H1 (cell line): ENCODE measurements at regions not wholly inside any gene's neighbourhood (a gene's known extent, or its start where the extent isn't known, plus 50 kb on each side); places are given as distances from the start of the nearest gene placed in this dataset.

Experiments
- CTCF ChIA-PET: fragments of 300-600 bp; sonication (Branson Sonifier 250); formaldehyde crosslinking; loops from one replicate; lab custom pipeline; 2021; ENCODE audit not compliant: partially characterized antibody; lab: Charles Lee
- POLR2A ChIA-PET: fragments of 300-600 bp; sonication (Branson Sonifier 250); formaldehyde crosslinking; loops from one replicate; lab custom pipeline; 2021; ENCODE audit warnings: inconsistent platforms; ENCODE audit not compliant: partially characterized antibody; lab: Charles Lee
- DNase-seq, 2 experiments: peaks; one replicate each; pipeline versions ENCODE4 v3.0.0 to v3.0.0-alpha.2; 2010 to 2022; ENCODE audit warnings: low spot score in 2 of 2, low read depth in 1 of 2, mixed read lengths in 1 of 2
- FAIRE-seq: peaks from 2 replicates; lab custom pipeline; 2011; peaks lifted over from hg19 to GRCh38; lab: Jason Lieb, UNC
- H2AFZ ChIP-seq: 2 replicates; pipeline ENCODE4 v1.8.1; 2012; ENCODE audit warnings: low read length, inconsistent platforms
- H2AK5ac ChIP-seq: 2 replicates; pipeline ENCODE4 v1.6.1; 2013; ENCODE audit warnings: low read depth, low read length
- H2BK120ac ChIP-seq: replicated peaks from 2 replicates; pipeline ENCODE3; 2013; ENCODE audit warnings: low read depth, low read length, inconsistent platforms
- H2BK12ac ChIP-seq: 2 replicates; pipeline ENCODE4 v1.6.1; 2013; ENCODE audit warnings: low read depth, low read length
- H2BK15ac ChIP-seq: 2 replicates; pipeline ENCODE4 v1.6.1; 2013; ENCODE audit warnings: low read length
- H2BK20ac ChIP-seq: 2 replicates; pipeline ENCODE4 v1.6.1; 2013; ENCODE audit warnings: low read length
- H2BK5ac ChIP-seq: 2 replicates; pipeline ENCODE4 v1.6.1; 2013; ENCODE audit warnings: low read depth, low read length
- H3K14ac ChIP-seq: 2 replicates; pipeline ENCODE4 v1.6.1; 2013; ENCODE audit warnings: inconsistent platforms; ENCODE audit not compliant: insufficient read length
- H3K18ac ChIP-seq: 2 replicates; pipeline ENCODE4 v1.6.1; 2013; ENCODE audit warnings: low read length; ENCODE audit errors: extremely low read depth
- H3K23ac ChIP-seq: 2 replicates; pipeline ENCODE4 v1.6.1; 2013; ENCODE audit warnings: inconsistent platforms; ENCODE audit not compliant: insufficient read length
- H3K23me2 ChIP-seq: 2 replicates; pipeline ENCODE4 v1.6.1; 2013; ENCODE audit warnings: low read depth, low read length
- H3K27ac ChIP-seq: 2 replicates; pipeline ENCODE4 v1.6.1; 2011; ENCODE audit warnings: low read depth, low read length, inconsistent platforms
- H3K27me3 ChIP-seq, 4 experiments: replicated peaks in 1 of 4; 1 replicate in 1 of 4; 2 replicates in 3 of 4; pipeline versions ENCODE4 v1.6.1 to v1.8.1; 2011 to 2013; ENCODE audit warnings: low read length in 3 of 4, mild to moderate bottlenecking in 3 of 4, inconsistent platforms in 2 of 4, mixed read lengths in 2 of 4, moderate library complexity in 1 of 4; ENCODE audit not compliant: control insufficient read depth in 3 of 4, insufficient read depth in 3 of 4; ENCODE audit errors: extremely low read depth in 1 of 4
- H3K36me3 ChIP-seq, 4 experiments: 2 replicates each; pipeline versions ENCODE4 v1.6.1 to v1.8.1; 2011 to 2013; ENCODE audit warnings: mild to moderate bottlenecking in 4 of 4, low read length in 3 of 4, moderate library complexity in 2 of 4, control low read depth in 1 of 4, inconsistent platforms in 1 of 4; ENCODE audit not compliant: insufficient read depth in 4 of 4, control insufficient read depth in 2 of 4
- H3K4ac ChIP-seq: replicated peaks from 2 replicates; pipeline ENCODE3; 2013; ENCODE audit warnings: low read length, low read depth, mixed read lengths, inconsistent platforms; ENCODE audit not compliant: insufficient read length
- H3K4me1 ChIP-seq, 4 experiments: replicated peaks in 1 of 4; 1 replicate in 1 of 4; 2 replicates in 3 of 4; pipeline versions ENCODE4 v1.6.1 to v1.8.1; 2011 to 2013; ENCODE audit warnings: low read length in 3 of 4, inconsistent platforms in 2 of 4, mixed read lengths in 1 of 4; ENCODE audit not compliant: insufficient read depth in 4 of 4, control insufficient read depth in 3 of 4
- H3K4me2 ChIP-seq, 2 experiments: 2 replicates each; pipeline versions ENCODE4 v1.6.1 to v1.8.1; 2011 to 2013; ENCODE audit warnings: low read depth in 2 of 2, low read length in 2 of 2, control low read depth in 1 of 2, inconsistent platforms in 1 of 2, mild to moderate bottlenecking in 1 of 2; ENCODE audit not compliant: insufficient read depth in 1 of 2
- H3K4me3 ChIP-seq, 4 experiments: fragments of 200-600, 300-600 bp in 1 of 4; sonication (generic), shearing (Covaris generic), sonication (Bioruptor Twin) in 1 of 4; 2 replicates each; pipeline versions ENCODE4 v1.5.1 to v1.8.1; 2011 to 2016; ENCODE audit warnings: low read length in 4 of 4, low read depth in 3 of 4, control low read depth in 2 of 4, inconsistent platforms in 2 of 4, mild to moderate bottlenecking in 2 of 4, mixed read lengths in 1 of 4, moderate library complexity in 1 of 4; ENCODE audit not compliant: insufficient read depth in 2 of 4; ENCODE audit errors: extremely low read depth in 1 of 4
- H3K56ac ChIP-seq: replicated peaks from 2 replicates; pipeline ENCODE3; 2013; ENCODE audit warnings: low read depth, mild to moderate bottlenecking, mixed read lengths, low read length, inconsistent platforms; ENCODE audit not compliant: insufficient read length
- H3K79me1 ChIP-seq: 2 replicates; pipeline ENCODE4 v1.6.1; 2013; ENCODE audit warnings: low read depth, low read length, control low read depth
- H3K79me2 ChIP-seq, 2 experiments: 2 replicates each; pipeline versions ENCODE4 v1.6.1 to v1.8.1; 2012 to 2013; ENCODE audit warnings: low read length in 2 of 2, mild to moderate bottlenecking in 2 of 2, inconsistent platforms in 1 of 2; ENCODE audit not compliant: insufficient read depth in 2 of 2, control insufficient read depth in 1 of 2
- H3K9ac ChIP-seq, 4 experiments: replicated peaks in 1 of 4; 1 replicate in 1 of 4; 2 replicates in 3 of 4; pipeline versions ENCODE4 v1.6.1 to v1.8.1; 2011 to 2013; ENCODE audit warnings: low read depth in 3 of 4, low read length in 3 of 4, control low read depth in 2 of 4, mild to moderate bottlenecking in 2 of 4, moderate library complexity in 2 of 4, inconsistent platforms in 1 of 4; ENCODE audit errors: extremely low read depth in 1 of 4
- H3K9me3 ChIP-seq, 2 experiments: 2 replicates each; pipeline versions ENCODE4 v1.6.1 to v1.8.1; 2012 to 2013; ENCODE audit warnings: mild to moderate bottlenecking in 2 of 2, moderate library complexity in 2 of 2, control low read depth in 1 of 2, inconsistent platforms in 1 of 2, low read depth in 1 of 2, low read length in 1 of 2, mixed read lengths in 1 of 2; ENCODE audit not compliant: insufficient read depth in 2 of 2
- H4K20me1 ChIP-seq, 2 experiments: replicated peaks in 1 of 2; 2 replicates each; pipeline versions ENCODE3 to v1.8.1; 2011 to 2013; ENCODE audit warnings: inconsistent platforms in 2 of 2, low read length in 2 of 2, mild to moderate bottlenecking in 1 of 2; ENCODE audit not compliant: insufficient read depth in 2 of 2, control insufficient read depth in 1 of 2
- H4K5ac ChIP-seq: 2 replicates; pipeline ENCODE4 v1.6.1; 2013; ENCODE audit warnings: low read length, low read depth, mixed read lengths, inconsistent platforms; ENCODE audit not compliant: insufficient read length
- H4K8ac ChIP-seq: 2 replicates; pipeline ENCODE4 v1.8.0; 2013; ENCODE audit warnings: mild to moderate bottlenecking, moderate library complexity, low read length, inconsistent platforms; ENCODE audit not compliant: insufficient read depth; ENCODE audit errors: extremely low read depth
- H4K91ac ChIP-seq: replicated peaks from 2 replicates; pipeline ENCODE3; 2013; ENCODE audit warnings: low read length, mixed read lengths, inconsistent platforms; ENCODE audit not compliant: insufficient read length
- CREB1 ChIP-seq: IDR thresholded peaks from 2 replicates; pipeline ENCODE4 v1.6.1; 2012; ENCODE audit warnings: inconsistent platforms
- HDAC6 ChIP-seq: IDR thresholded peaks from one replicate; pipeline ENCODE4 v1.7.1; 2012; ENCODE audit warnings: low read depth, mild to moderate bottlenecking, inconsistent platforms, low read length, moderate library complexity
- NRF1 ChIP-seq: IDR thresholded peaks from 2 replicates; pipeline ENCODE4 v1.6.1; 2011; ENCODE audit warnings: mild to moderate bottlenecking, low read depth, low read length, improper control_type of control experiment
- POLR2A ChIP-seq, 2 experiments: IDR thresholded peaks; 1 replicate in 1 of 2; 2 replicates in 1 of 2; pipeline ENCODE4 v1.6.1; 2011; ENCODE audit warnings: low read depth in 2 of 2, low read length in 2 of 2, mild to moderate bottlenecking in 2 of 2; ENCODE audit errors: control extremely low read depth in 1 of 2
- RBBP5 ChIP-seq: IDR thresholded peaks from 2 replicates; pipeline ENCODE4 v1.7.1; 2012; ENCODE audit warnings: low read depth, mild to moderate bottlenecking, inconsistent platforms, low read length, moderate library complexity, borderline replicate concordance
- TBP ChIP-seq: IDR thresholded peaks from 2 replicates; pipeline ENCODE4 v1.6.1; 2011; ENCODE audit warnings: low read depth, low read length, improper control_type of control experiment
- TCF12 ChIP-seq: IDR thresholded peaks from 2 replicates; pipeline ENCODE4 v1.6.1; 2011; ENCODE audit warnings: low read depth, mild to moderate bottlenecking, low read length
- YY1 ChIP-seq: IDR thresholded peaks from 2 replicates; pipeline ENCODE4 v1.6.1; 2011; ENCODE audit warnings: low read depth, mild to moderate bottlenecking, low read length
- WGBS, 2 experiments: shearing (Covaris generic) in 1 of 2; methylation state at CpG; one replicate each; pipeline versions ENCODE4 v1.1.6 to v1.1.7; 2013 to 2015; ENCODE audit warnings: low lambda C conversion rate in 2 of 2, mixed read lengths in 2 of 2, inconsistent platforms in 1 of 2, low coverage in 1 of 2, missing lambda C conversion rate in 1 of 2; ENCODE audit not compliant: insufficient replicate concordance in 2 of 2, insufficient coverage in 1 of 2, insufficient read length in 1 of 2; ENCODE audit errors: extremely low coverage in 1 of 2, missing lambda C conversion rate in 1 of 2; 5-methylcytosine and 5-hydroxymethylcytosine counted together

GRCh38 chr20:16801919-16802651, 53.9 kb downstream of the OTOR start:
- DNase-seq (peak; percentile 49 to 93), FAIRE-seq (peak; percentile 70)
- ChIA-PET CTCF (interaction anchor here (0.5 to 4.4 kb wide), 66 partner anchors 8 to 991 kb away, joined by 3 to 110 read pairs (median 4); partner anchors contain the start of gene PCSK2), POLR2A (no interaction called here)
- Histone ChIP-seq H3K27me3 (no peaks in the 10 kb centered on the region), H3K9ac (no peak overlapping the region), H2AFZ (peak overlapping the region; percentile 76; the same call in 1 of the 2 replicates), H3K27ac (no peak overlapping the region), H4K20me1 (no peaks in the 10 kb centered on the region), H2BK120ac (no peak overlapping the region), H3K18ac (no peak overlapping the region), H3K23ac (no peak overlapping the region), H2BK15ac (no peak overlapping the region), H4K8ac (no peak overlapping the region), H3K79me2 (no peaks in the 10 kb centered on the region), H2BK12ac (no peak overlapping the region), H3K14ac (no peak overlapping the region), H3K23me2 (no peaks in the 10 kb centered on the region), H2BK20ac (no peak overlapping the region), H3K4ac (no peak overlapping the region), H3K56ac (no peak overlapping the region), H3K9me3 (no peaks in the 10 kb centered on the region), H3K79me1 (no peaks in the 10 kb centered on the region), H3K4me3 (no peak overlapping the region), H4K5ac (no peak overlapping the region), H3K36me3 (no peaks in the 10 kb centered on the region), H2BK5ac (no peak overlapping the region), H4K91ac (no peak overlapping the region), H3K4me2 (no peak overlapping the region), H2AK5ac (no peak overlapping the region), H3K4me1 (no peaks in the 10 kb centered on the region)
- WGBS, 2 experiments: 68% methylated on average over 15 of the region's 15 CpGs; no CpG with 5 or more reads in 1 of the 2 experiments
- TF ChIP-seq POLR2A (IDR thresholded peaks at IDR 0.05; ENCODE audit: control extremely low read depth in 1 of 2, low read depth in 2 of 2, low read length in 2 of 2) (no peak), NRF1 (no peak), TCF12 (no peak), CREB1 (no peak), HDAC6 (no peak), TBP (no peak), RBBP5 (no peak), YY1 (no peak)
